Frontal cortex (tissue), 3 donors: ENCODE measurements at regions not wholly inside any gene's neighbourhood (a gene's known extent, or its start where the extent isn't known, plus 50 kb on each side); places are given as distances from the start of the nearest gene placed in this dataset.
A peak's percentile ranks its signal among the peaks of the same experiment; 100 is the strongest.

ENCODE experiments used
- DNase-seq, 2 donors: peaks; one replicate each; pipeline ENCODE4 v3.0.0; 2012; ENCODE audit warnings: low spot score in 2 of 2
- FAIRE-seq: peaks from 2 replicates; lab custom pipeline; 2012; peaks lifted over from hg19 to GRCh38; lab: Jason Lieb, UNC
- donor health status: control.
- donor health status: control.
- donor health status: control.

GRCh38 chr17:79506150-79506870 lies 104.5 kb downstream of the RBFOX3 start:
- FAIRE-seq (no peak), DNase-seq (no peak)

DNA sequence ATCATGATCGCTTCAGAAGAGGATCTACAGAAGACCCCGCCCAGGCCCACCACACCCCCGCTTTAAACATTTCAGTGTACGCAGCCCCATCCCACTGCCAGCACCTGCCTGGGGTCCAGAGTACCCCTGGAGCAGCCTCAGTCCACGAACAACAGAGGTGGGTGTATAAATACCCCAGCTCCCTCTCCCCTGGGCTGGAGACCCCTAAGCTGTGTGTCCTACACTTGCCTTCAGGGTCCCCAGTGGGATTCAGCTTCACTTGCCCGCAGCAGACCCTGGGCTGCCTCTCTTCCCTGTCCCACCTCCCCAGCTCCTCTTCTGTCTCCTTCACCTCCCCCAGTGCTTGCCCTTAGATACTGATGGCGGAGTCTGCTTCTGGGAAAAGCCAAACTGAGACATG lies 105.7 kb downstream of the RBFOX3 start:
- FAIRE-seq (no peak), DNase-seq (no peak)

DNA sequence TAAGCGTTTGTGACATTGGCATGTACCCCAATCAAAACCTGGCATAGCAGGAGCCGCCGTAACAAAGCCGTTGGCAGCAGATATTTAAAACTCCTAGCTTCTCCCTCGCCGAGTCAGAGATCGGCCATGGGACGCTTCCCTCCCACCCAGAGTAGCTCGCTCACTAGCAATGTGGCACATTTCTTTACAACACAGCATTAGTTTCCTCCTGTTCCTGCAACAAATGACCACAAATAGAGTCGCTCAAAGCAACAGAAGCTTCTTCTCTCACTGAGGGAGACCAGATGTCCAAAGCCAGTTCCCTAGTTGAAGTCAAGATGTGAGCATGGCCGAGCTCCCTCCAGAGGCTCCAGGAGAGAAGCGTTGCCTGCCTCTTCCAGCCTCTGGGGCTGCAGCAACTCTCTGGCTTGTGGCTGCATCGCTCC lies 106.7 kb downstream of the RBFOX3 start:
- no peak for DNase-seq
- FAIRE-seq = no peak

DNA sequence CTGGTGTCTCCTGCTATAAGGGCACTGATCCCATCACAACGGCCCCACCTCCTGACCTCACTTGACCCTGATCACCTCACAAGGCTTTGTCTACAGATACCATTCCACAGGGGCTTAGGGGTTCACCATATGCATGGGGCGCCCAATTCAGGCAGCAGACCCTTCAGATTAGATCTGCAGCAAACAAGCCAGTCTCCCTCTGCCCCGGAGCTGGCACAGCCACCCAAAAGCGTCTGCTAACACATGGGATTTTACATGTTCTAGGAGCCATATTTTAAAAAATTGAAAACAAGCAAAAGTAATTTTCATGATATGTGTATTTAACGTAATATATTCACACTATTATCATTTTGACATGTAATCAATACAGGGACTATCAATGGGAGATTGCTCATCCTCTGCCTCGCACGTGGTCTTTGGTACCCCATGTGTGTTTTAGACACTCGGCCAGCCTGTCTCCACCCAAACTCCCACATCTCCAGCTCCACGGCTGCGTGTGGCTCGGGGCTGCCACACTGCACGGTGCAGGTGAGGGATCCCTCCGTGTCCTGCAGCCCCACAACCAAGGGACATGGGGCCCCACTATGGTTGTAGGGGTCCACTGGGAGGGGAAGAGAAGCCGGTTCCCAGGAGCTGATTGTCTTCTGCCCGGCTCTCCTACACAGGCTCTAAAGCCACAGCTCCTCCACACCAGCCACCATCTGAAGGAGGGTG lies 107.6 kb downstream of the RBFOX3 start:
- FAIRE-seq = no peak
- no peak for DNase-seq

GRCh38 chr17:79501910-79502309 lies 108.9 kb downstream of the RBFOX3 start:
- DNase-seq = no peak
- FAIRE-seq = no peak

DNA sequence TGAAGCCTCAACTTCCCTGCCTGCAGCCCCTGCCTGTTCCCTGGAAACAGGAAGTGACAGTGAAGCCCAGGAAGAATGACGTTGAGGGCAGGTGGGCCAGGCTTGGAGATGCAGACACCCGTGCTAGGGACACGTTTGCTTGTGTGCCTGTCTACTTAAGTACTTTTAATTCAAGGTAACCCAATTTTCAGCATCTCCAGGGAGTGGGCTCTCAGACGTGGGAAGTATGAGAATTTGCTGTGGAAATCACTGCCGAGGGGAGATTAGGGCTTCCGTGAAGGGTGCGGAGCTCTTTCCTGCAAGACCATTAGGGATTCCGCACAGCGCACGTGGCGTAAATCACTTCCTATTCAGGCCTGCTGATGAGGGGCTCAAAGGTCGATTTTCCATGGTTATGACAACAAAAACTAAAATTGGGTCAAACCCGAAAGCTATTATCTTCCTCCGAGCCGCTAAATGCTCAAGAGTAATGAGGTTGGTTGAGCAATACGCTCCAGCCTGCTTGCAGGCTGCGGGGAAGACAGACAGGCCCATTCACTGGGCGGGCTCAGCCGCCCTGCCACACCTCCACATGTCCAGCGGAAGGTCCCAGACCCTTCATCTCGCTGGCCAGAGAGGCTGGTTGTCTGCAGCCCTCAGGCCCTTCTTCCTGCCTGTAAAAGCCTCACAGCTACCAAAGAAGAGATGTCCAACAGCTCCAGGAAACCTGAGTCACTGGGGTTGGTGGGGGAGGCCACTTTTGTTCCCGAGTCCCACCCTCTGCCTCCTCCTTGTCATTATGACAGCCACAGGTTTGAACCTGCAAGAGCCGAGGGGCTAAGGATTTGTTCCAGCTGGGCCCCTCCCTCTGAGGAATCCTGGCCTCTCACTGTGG lies 109.9 kb downstream of the RBFOX3 start:
- DNase-seq (no peak), FAIRE-seq (no peak)

DNA sequence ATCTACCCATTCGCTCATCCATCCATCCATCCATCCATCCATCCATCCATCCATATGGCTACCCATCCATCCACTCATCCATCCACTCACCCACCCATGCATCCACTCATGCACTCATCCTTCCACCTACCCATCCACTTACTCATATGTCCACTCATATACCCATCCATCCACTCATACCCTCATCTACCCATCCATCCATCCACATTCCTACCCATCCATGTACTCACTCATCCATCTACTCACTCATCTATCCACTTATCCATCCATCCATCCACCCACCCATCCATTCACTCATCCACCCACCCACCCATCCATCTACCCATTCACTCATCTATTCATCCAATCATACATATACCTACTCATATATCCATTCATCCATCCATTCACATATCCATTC lies 112.0 kb downstream of the RBFOX3 start:
- FAIRE-seq = no peak
- DNase-seq = no peak

GRCh38 chr17:79497777-79498348 lies 113.0 kb downstream of the RBFOX3 start:
- no peak for DNase-seq
- no peak for FAIRE-seq

GRCh38 chr17:79496422-79497005 lies 114.3 kb downstream of the RBFOX3 start:
- FAIRE-seq (no peak), DNase-seq (peak in 1 of 2 donors; percentile 49)

GRCh38 chr17:79495665-79496064 lies 115.2 kb downstream of the RBFOX3 start:
- DNase-seq = no peak
- FAIRE-seq = no peak

DNA sequence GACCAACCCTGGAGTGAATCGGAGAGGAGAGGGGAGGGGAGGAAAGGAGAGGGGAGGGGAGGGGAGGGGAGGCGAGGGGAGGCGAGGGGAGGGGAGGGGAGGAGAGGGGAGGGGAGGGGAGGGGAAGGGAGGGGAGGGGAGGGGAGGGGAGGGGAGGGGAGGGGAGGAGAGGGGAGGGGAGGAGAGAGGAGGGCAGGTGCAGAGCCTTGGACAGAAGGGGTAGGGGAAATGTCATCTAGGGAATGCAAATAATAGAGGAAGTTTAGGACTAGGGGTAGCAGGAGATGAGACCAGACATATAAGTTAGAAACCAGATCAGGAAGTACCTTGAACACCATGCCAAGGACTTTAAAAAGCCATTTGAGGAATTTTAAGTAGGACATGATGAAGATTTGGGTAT lies 119.8 kb downstream of the RBFOX3 start:
- no peak for FAIRE-seq

DNA sequence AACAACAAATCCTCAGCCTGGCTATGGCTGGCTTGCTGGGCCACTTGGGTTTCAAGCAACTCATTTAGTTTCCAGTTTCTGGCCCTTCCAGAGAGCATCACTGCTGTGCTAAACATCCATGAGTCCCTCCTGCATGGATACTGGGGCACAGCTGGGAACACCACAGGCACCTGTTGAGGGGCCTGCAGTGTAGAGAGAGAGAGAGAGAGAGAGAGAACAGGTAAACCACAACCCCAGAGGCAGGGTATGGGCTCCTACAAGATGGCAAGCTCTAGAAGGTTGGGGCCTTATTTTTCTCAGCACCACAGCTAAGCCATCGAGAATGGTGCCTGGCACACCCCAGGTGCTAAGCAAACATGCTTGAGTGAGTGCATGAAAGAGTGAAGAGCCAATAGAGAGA lies 120.3 kb downstream of the RBFOX3 start:
- no peak for FAIRE-seq
- no peak for DNase-seq

More for the DNA sequence above, 119.8 kb downstream of the RBFOX3 start:
- DNase-seq = no peak

- FAIRE-seq (no peak), DNase-seq (no peak)
These were observed 123.7 kb downstream of the RBFOX3 start for GRCh38 chr17:79487149-79487548.

GRCh38 chr17:79485991-79486390 lies 124.9 kb downstream of the RBFOX3 start:
- no peak for DNase-seq
- FAIRE-seq = no peak

- FAIRE-seq (no peak), DNase-seq (no peak)
These were observed 125.3 kb downstream of the RBFOX3 start for GRCh38 chr17:79485419-79485985.

- no peak for FAIRE-seq
- no peak for DNase-seq
These were observed 126.0 kb downstream of the RBFOX3 start for GRCh38 chr17:79484600-79485418.

GRCh38 chr17:79483842-79484241 lies 127.0 kb downstream of the RBFOX3 start:
- FAIRE-seq = no peak
- no peak for DNase-seq

- DNase-seq (no peak), FAIRE-seq (no peak)
These were observed 127.9 kb downstream of the RBFOX3 start for GRCh38 chr17:79482727-79483521.
